HepG2 (cell line): ENCODE measurements at regions not wholly inside any gene's neighbourhood (a gene's known extent, or its start where the extent isn't known, plus 50 kb on each side); places are given as distances from the start of the nearest gene placed in this dataset.

Experiments
- ATAC-seq: fragments of 200-7000 bp; cut with Tn5 transposase; 3 replicates; pipeline ENCODE4 v1.9.1; 2020; ENCODE audit warnings: mild to moderate bottlenecking, moderate library complexity
- BruUV-seq: library from RNA; stranded (reverse); fragments of 400-500 nt; replicated peaks from 2 replicates; lab custom pipeline; 2021; lab: Mats Ljungman, UMichigan
- CTCF ChIA-PET: fragments of 300-600 bp; formaldehyde crosslinking; extraction: SDS; loops from one replicate; lab custom pipeline; 2021; ENCODE audit warnings: low total read pairs, inconsistent platforms, low intra/inter-chr PET ratio; lab: Yijun Ruan, JAX
- POLR2A ChIA-PET: fragments of 350-600 bp; sonication (Branson Sonifier 250); formaldehyde crosslinking; loops from one replicate; lab custom pipeline; 2020; ENCODE audit warnings: antibody characterized with exemption, inconsistent platforms; lab: Yijun Ruan, JAX
- DNase-seq: peaks from one replicate; pipeline ENCODE4 v3.0.0-alpha.2; 2015; ENCODE audit warnings: low spot score
- FAIRE-seq: peaks from 3 replicates; lab custom pipeline; 2011; peaks lifted over from hg19 to GRCh38; lab: Jason Lieb, UNC
- H2AFZ ChIP-seq: one replicate; pipeline ENCODE4 v1.6.1; 2011; ENCODE audit warnings: low read length, inconsistent platforms
- H3K27ac ChIP-seq: fragments of 300-600 bp; 3 replicates; pipeline ENCODE4 v1.8.0; 2011; ENCODE audit warnings: mixed run types, mild to moderate bottlenecking, mixed read lengths, low read length, inconsistent platforms; ENCODE audit not compliant: insufficient read depth; ENCODE audit errors: extremely low read length
- H3K27me3 ChIP-seq, 2 experiments: fragments of 200-600 bp in 1 of 2; 2 replicates in 1 of 2; 3 replicates in 1 of 2; pipeline versions ENCODE4 v1.6.0 to v1.8.0; 2011; ENCODE audit warnings: low read length in 2 of 2, mild to moderate bottlenecking in 2 of 2, moderate library complexity in 2 of 2, inconsistent platforms in 1 of 2; ENCODE audit not compliant: insufficient read depth in 2 of 2, control insufficient read depth in 1 of 2
- H3K36me3 ChIP-seq, 2 experiments: fragments of 200-600 bp in 1 of 2; replicated peaks in 1 of 2; 2 replicates in 1 of 2; 3 replicates in 1 of 2; pipeline versions ENCODE4 v1.5.1 to v1.8.0; 2011; ENCODE audit warnings: low read length in 2 of 2, inconsistent platforms in 1 of 2; ENCODE audit not compliant: insufficient read depth in 2 of 2, control insufficient read depth in 1 of 2
- H3K4me1 ChIP-seq: 2 replicates; pipeline ENCODE4 v1.5.1; 2012; ENCODE audit warnings: low read length, inconsistent platforms; ENCODE audit not compliant: insufficient read depth
- H3K4me2 ChIP-seq: 2 replicates; pipeline ENCODE4 v1.6.0; 2011; ENCODE audit warnings: low read depth, low read length, inconsistent platforms
- H3K4me3 ChIP-seq, 3 experiments: fragments of 200-600 bp in 1 of 3; sonication (generic), shearing (Covaris generic) in 1 of 3; replicated peaks in 1 of 3; 2 replicates each; pipeline ENCODE4 v1.5.1; 2011 to 2016; ENCODE audit warnings: low read length in 3 of 3, inconsistent platforms in 2 of 3, low read depth in 2 of 3, mild to moderate bottlenecking in 2 of 3, control low read depth in 1 of 3, mixed read lengths in 1 of 3; ENCODE audit not compliant: insufficient read depth in 1 of 3
- H3K79me2 ChIP-seq: one replicate; pipeline ENCODE4 v1.6.1; 2011; ENCODE audit warnings: low read length, inconsistent platforms; ENCODE audit not compliant: insufficient read depth
- H3K9ac ChIP-seq: 2 replicates; pipeline ENCODE4 v1.6.0; 2011; ENCODE audit warnings: mild to moderate bottlenecking, low read depth, low read length, inconsistent platforms; ENCODE audit not compliant: insufficient read depth
- H3K9me3 ChIP-seq: 2 replicates; pipeline ENCODE4 v1.5.1; 2012; ENCODE audit warnings: mild to moderate bottlenecking, low read length
- H4K20me1 ChIP-seq: 2 replicates; pipeline ENCODE4 v1.6.0; 2011; ENCODE audit warnings: inconsistent platforms, mild to moderate bottlenecking, low read length, moderate library complexity; ENCODE audit not compliant: insufficient read depth
- HIVEP1 ChIP-seq: sonication (generic); formaldehyde crosslinking; IDR thresholded peaks from 2 replicates; pipeline ENCODE4 v1.4.0; 2020; ENCODE audit warnings: mild to moderate bottlenecking, missing genetic modification reagents
- MEF2D ChIP-seq: sonication (generic); formaldehyde crosslinking; IDR thresholded peaks from 2 replicates; pipeline ENCODE4 v1.5.1; 2020; ENCODE audit warnings: mild to moderate bottlenecking, missing genetic modification reagents
- MTF2 ChIP-seq: sonication (generic); formaldehyde crosslinking; IDR thresholded peaks from 2 replicates; pipeline ENCODE4 v1.5.0; 2020; ENCODE audit warnings: missing genetic modification reagents, borderline replicate concordance
- REXO4 ChIP-seq: sonication (generic); formaldehyde crosslinking; IDR thresholded peaks from 2 replicates; pipeline ENCODE4 v1.8.0; 2022; ENCODE audit warnings: missing genetic modification reagents, mild to moderate bottlenecking, borderline replicate concordance
- SIX4 ChIP-seq: sonication (generic); formaldehyde crosslinking; IDR thresholded peaks from 2 replicates; pipeline ENCODE4 v1.4.0; 2020; ENCODE audit warnings: missing genetic modification reagents
- ZFX ChIP-seq: sonication (generic); formaldehyde crosslinking; IDR thresholded peaks from 2 replicates; pipeline ENCODE4 v1.4.0; 2020; ENCODE audit warnings: mild to moderate bottlenecking, low read depth, missing genetic modification reagents, moderate library complexity
- ZNF644 ChIP-seq: IDR thresholded peaks from 2 replicates; pipeline ENCODE4 v1.6.1; 2016; ENCODE audit warnings: low read depth
- ZNF850 ChIP-seq: sonication (generic); formaldehyde crosslinking; conservative IDR thresholded peaks from 2 replicates; pipeline ENCODE4 v1.9.0; 2021; ENCODE audit warnings: mild to moderate bottlenecking, missing genetic modification reagents
- ZNF879 ChIP-seq: sonication (generic); formaldehyde crosslinking; IDR thresholded peaks from 2 replicates; pipeline ENCODE4 v1.8.1; 2023; ENCODE audit warnings: missing genetic modification reagents
- WGBS: methylation state at CpG from one replicate; pipeline ENCODE4 v1.1.6; 2017; ENCODE audit warnings: low lambda C conversion rate; 5-methylcytosine and 5-hydroxymethylcytosine counted together
- in situ Hi-C: cut with HindIII; loops from 2 replicates; pipeline ENCODE4 v1.10.0; 2017; ENCODE audit warnings: low pct_unique_long_range_greater_than_20kb; ENCODE audit not compliant: extremely low pct_ligation_motif_present
- intact Hi-C: fragments of 100-400 bp; cut with micrococcal nuclease; formaldehyde crosslinking; loops from one replicate; pipeline ENCODE4 v1.10.0; 2022; ENCODE audit not compliant: unreplicated experiment
- TF ChIP-seq, protein P1 (sequence below): sonication (generic); formaldehyde crosslinking; IDR thresholded peaks from 2 replicates; pipeline ENCODE4 v1.8.1; 2023; ENCODE audit warnings: mild to moderate bottlenecking, moderate library complexity, missing genetic modification reagents
- TF ChIP-seq, protein P2 (sequence below): fragments of 450-650 bp; IDR thresholded peaks from 2 replicates; pipeline ENCODE4 v1.6.1; 2016
- TF ChIP-seq, protein P3 (sequence below): sonication (generic); formaldehyde crosslinking; IDR thresholded peaks from 2 replicates; pipeline ENCODE4 v1.9.0; 2021; ENCODE audit warnings: missing genetic modification reagents, borderline replicate concordance
- TF ChIP-seq, protein P4 (sequence below): sonication (generic); formaldehyde crosslinking; IDR thresholded peaks from 2 replicates; pipeline ENCODE4 v1.5.0; 2020; ENCODE audit warnings: missing genetic modification reagents

DNA sequence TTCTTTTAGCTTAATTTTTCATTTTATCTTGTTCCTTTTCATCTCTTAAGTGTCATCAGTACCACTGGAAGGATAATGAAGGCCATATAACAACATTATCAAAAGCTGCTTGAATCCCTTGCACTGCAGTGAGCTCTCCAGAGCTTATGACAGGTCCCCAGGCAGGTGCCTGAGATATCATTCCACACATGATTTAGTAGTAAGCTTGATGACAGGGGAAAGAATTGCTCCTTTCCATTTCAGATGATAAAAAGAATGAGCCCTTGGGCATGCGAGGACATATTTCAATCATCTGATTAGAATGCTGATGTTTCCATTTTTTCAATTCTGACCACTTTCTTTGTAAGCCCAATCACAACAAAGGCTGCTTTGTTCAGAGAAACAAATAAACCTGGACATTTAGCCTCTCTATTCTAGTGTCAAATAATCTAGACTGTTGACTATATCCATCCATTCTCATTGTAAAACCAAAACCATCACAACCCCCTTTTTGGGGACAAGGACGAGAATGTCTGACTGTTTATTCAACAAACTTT is 567.8 kb downstream of the IGSF11 start:
- FAIRE-seq (no peak), DNase-seq (no peak), ATAC-seq (no peak)
- CTCF ChIA-PET, result no interaction called here
- Histone ChIP-seq H3K36me3 (no peaks in the 10 kb centered on the region), H2AFZ (no peak overlapping the region), H3K27ac (no peak overlapping the region), H4K20me1 (no peaks in the 10 kb centered on the region), H3K79me2 (no peaks in the 10 kb centered on the region), H3K4me3 (no peak overlapping the region), H3K9me3 (no peaks in the 10 kb centered on the region), H3K4me1 (no peaks in the 10 kb centered on the region), H3K9ac (no peak overlapping the region), H3K4me2 (no peak overlapping the region), H3K27me3 (no peaks in the 10 kb centered on the region)
- TF ChIP-seq ZNF850 (no peak), ZFX (no peak), ZNF644 (CRISPR knock-in tag) (no peak), ZNF879 (CRISPR knock-in tag) (no peak), MEF2D (CRISPR knock-in tag) (no peak), REXO4 (CRISPR knock-in tag) (no peak), MTF2 (CRISPR knock-in tag) (no peak), SIX4 (CRISPR knock-in tag) (no peak), HIVEP1 (CRISPR knock-in tag) (no peak)
- TF ChIP-seq, protein P1, sequence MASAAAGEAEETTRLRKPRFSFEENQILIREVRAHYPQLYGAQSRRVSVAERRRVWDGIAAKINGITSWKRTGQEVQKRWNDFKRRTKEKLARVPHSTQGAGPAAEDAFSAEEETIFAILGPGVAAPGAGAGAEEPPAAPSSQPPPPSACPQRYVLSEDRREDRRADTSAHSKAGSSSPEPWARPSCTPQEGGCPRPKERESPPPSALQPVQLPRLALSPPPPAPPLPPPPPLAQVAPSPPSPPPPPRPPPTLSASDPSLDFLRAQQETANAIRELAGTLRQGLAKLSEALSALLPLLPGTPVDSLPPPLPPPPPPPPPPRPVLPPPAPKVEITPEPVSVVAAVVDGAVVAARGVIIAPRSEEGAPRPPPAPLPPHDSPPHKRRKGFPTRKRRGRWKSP, result no peak
- TF ChIP-seq, protein P2, sequence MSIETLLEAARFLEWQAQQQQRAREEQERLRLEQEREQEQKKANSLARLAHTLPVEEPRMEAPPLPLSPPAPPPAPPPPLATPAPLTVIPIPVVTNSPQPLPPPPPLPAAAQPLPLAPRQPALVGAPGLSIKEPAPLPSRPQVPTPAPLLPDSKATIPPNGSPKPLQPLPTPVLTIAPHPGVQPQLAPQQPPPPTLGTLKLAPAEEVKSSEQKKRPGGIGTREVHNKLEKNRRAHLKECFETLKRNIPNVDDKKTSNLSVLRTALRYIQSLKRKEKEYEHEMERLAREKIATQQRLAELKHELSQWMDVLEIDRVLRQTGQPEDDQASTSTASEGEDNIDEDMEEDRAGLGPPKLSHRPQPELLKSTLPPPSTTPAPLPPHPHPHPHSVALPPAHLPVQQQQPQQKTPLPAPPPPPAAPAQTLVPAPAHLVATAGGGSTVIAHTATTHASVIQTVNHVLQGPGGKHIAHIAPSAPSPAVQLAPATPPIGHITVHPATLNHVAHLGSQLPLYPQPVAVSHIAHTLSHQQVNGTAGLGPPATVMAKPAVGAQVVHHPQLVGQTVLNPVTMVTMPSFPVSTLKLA, result no peak
- TF ChIP-seq, protein P3, sequence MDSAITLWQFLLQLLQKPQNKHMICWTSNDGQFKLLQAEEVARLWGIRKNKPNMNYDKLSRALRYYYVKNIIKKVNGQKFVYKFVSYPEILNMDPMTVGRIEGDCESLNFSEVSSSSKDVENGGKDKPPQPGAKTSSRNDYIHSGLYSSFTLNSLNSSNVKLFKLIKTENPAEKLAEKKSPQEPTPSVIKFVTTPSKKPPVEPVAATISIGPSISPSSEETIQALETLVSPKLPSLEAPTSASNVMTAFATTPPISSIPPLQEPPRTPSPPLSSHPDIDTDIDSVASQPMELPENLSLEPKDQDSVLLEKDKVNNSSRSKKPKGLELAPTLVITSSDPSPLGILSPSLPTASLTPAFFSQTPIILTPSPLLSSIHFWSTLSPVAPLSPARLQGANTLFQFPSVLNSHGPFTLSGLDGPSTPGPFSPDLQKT (CRISPR knock-in tag), result no peak
- TF ChIP-seq, protein P4, sequence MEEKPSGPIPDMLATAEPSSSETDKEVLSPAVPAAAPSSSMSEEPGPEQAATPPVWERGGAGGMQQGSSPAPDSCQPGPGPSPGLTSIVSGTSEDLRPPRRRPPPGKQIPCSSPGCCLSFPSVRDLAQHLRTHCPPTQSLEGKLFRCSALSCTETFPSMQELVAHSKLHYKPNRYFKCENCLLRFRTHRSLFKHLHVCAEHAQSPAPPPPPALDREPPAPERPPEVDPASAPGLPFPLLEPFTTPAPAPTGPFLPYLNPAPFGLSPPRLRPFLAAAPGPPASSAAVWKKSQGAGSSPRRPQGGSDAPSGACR (CRISPR knock-in tag), result no peak
- in situ Hi-C loops, result no loop called here
- intact Hi-C loops, result no loop called here
- WGBS, result 5% methylated on average over 2 of the region's 2 CpGs
- no TSS peak for BruUV-seq
- POLR2A ChIA-PET, result no interaction called here
